Keratinocyte (primary cell): ENCODE measurements at regions not wholly inside any gene's neighbourhood (a gene's known extent, or its start where the extent isn't known, plus 50 kb on each side); places are given as distances from the start of the nearest gene placed in this dataset.

ENCODE experiments used
- DNase-seq: peaks from one replicate; pipeline ENCODE4 v3.0.0-alpha.2; 2011; ENCODE audit warnings: low read depth, missing footprints, low spot score
- FAIRE-seq: peaks from 2 replicates; lab custom pipeline; 2011; peaks lifted over from hg19 to GRCh38; lab: Jason Lieb, UNC
- H2AFZ ChIP-seq: 2 replicates; pipeline ENCODE4 v1.6.0; 2012; ENCODE audit warnings: low read length, control low read depth, inconsistent platforms; ENCODE audit not compliant: control insufficient read depth
- H3K27ac ChIP-seq: 2 replicates; pipeline ENCODE4 v1.5.1; 2011; ENCODE audit warnings: low read length; ENCODE audit not compliant: control insufficient read depth, insufficient read depth
- H3K27me3 ChIP-seq: 3 replicates; pipeline ENCODE4 v1.6.0; 2011; ENCODE audit warnings: low read length; ENCODE audit not compliant: control insufficient read depth, insufficient read depth; ENCODE audit errors: extremely low read depth
- H3K36me3 ChIP-seq, 2 experiments: 2 replicates in 1 of 2; 3 replicates in 1 of 2; pipeline ENCODE4 v1.5.1; 2011; ENCODE audit warnings: low read length in 2 of 2, mild to moderate bottlenecking in 1 of 2; ENCODE audit not compliant: control insufficient read depth in 2 of 2, insufficient read depth in 2 of 2; ENCODE audit errors: extremely low read depth in 1 of 2
- H3K4me1 ChIP-seq: 3 replicates; pipeline ENCODE4 v1.5.1; 2011; ENCODE audit warnings: low read length; ENCODE audit not compliant: control insufficient read depth, insufficient read depth; ENCODE audit errors: extremely low read depth
- H3K4me2 ChIP-seq: 3 replicates; pipeline ENCODE4 v1.6.0; 2011; ENCODE audit warnings: low read depth, low read length; ENCODE audit not compliant: control insufficient read depth, insufficient read depth; ENCODE audit errors: extremely low read depth
- H3K4me3 ChIP-seq, 3 experiments: fragments of 200-600 bp in 1 of 3; sonication (generic) in 1 of 3; 2 replicates in 2 of 3; 3 replicates in 1 of 3; pipeline ENCODE4 v1.5.1; 2011 to 2016; ENCODE audit warnings: low read length in 3 of 3, mild to moderate bottlenecking in 3 of 3, control low read depth in 2 of 3, inconsistent platforms in 1 of 3, low read depth in 1 of 3, mixed read lengths in 1 of 3, mixed run types in 1 of 3, moderate library complexity in 1 of 3; ENCODE audit not compliant: control insufficient read depth in 2 of 3, insufficient read depth in 2 of 3; ENCODE audit errors: extremely low read depth in 1 of 3
- H3K79me2 ChIP-seq: 2 replicates; pipeline ENCODE4 v1.6.0; 2012; ENCODE audit warnings: low read length; ENCODE audit not compliant: control insufficient read depth, insufficient read depth
- H3K9ac ChIP-seq: 3 replicates; pipeline ENCODE4 v1.6.0; 2011; ENCODE audit warnings: low read length; ENCODE audit not compliant: control insufficient read depth, insufficient read depth; ENCODE audit errors: extremely low read depth
- H3K9me1 ChIP-seq: 3 replicates; pipeline ENCODE4 v1.6.0; 2011; ENCODE audit warnings: low read length; ENCODE audit not compliant: control insufficient read depth, insufficient read depth; ENCODE audit errors: extremely low read depth
- H3K9me3 ChIP-seq: 2 replicates; pipeline ENCODE4 v1.5.1; 2012; ENCODE audit warnings: low read depth, low read length; ENCODE audit not compliant: control insufficient read depth
- H4K20me1 ChIP-seq: 3 replicates; pipeline ENCODE4 v1.6.0; 2011; ENCODE audit warnings: low read length; ENCODE audit not compliant: control insufficient read depth, insufficient read depth; ENCODE audit errors: extremely low read depth
- CTCF ChIP-seq, 3 experiments: IDR thresholded peaks in 1 of 3; conservative IDR thresholded peaks in 1 of 3; optimal IDR thresholded peaks in 1 of 3; 2 replicates in 2 of 3; 3 replicates in 1 of 3; pipeline versions ENCODE3 to v1.5.1; 2011; ENCODE audit warnings: low read length in 3 of 3, mild to moderate bottlenecking in 3 of 3, moderate library complexity in 2 of 3, control low read depth in 1 of 3, inconsistent platforms in 1 of 3; ENCODE audit not compliant: insufficient read depth in 2 of 3; ENCODE audit errors: extremely low read depth in 1 of 3
- EZH2 ChIP-seq: IDR thresholded peaks from one replicate; pipeline ENCODE4 v1.6.1; 2012; ENCODE audit warnings: inconsistent platforms, mild to moderate bottlenecking, low read length, moderate library complexity
- dilution Hi-C: fragments of 300-500 bp; cut with MboI; formaldehyde crosslinking; loops from one replicate; pipeline ENCODE4 v1.7.0; 2020; ENCODE audit warnings: low sequenced_read_pairs; ENCODE audit not compliant: extremely low pct_ligation_motif_present

- H3K9me3 ChIP-seq: no peaks in the 10 kb centered on the region
- dilution Hi-C loops: no loop called here
- no peaks in the 10 kb centered on the region for H3K36me3 ChIP-seq
- no peaks in the 10 kb centered on the region for H4K20me1 ChIP-seq
- no peak overlapping the region for H3K9ac ChIP-seq
- H3K4me2 ChIP-seq: no peak overlapping the region
- no peaks in the 10 kb centered on the region for H3K4me1 ChIP-seq
- FAIRE-seq (no peak), DNase-seq (no peak)
- no peaks in the 10 kb centered on the region for H3K9me1 ChIP-seq
- TF ChIP-seq CTCF (optimal IDR thresholded peaks at IDR 0.05 in 1 of 3, IDR thresholded peaks at IDR 0.05 in 1 of 3, conservative IDR thresholded peaks at IDR 0.05 in 1 of 3; ENCODE audit: extremely low read depth in 1 of 3, insufficient read depth in 2 of 3, low read length in 3 of 3) (no peak), EZH2 (no peak)
- no peak overlapping the region for H3K27ac ChIP-seq
- no peak overlapping the region for H3K4me3 ChIP-seq
- no peaks in the 10 kb centered on the region for H3K27me3 ChIP-seq
- H3K79me2 ChIP-seq: no peaks in the 10 kb centered on the region
- H2AFZ ChIP-seq: no peak overlapping the region
Observed at GRCh38 chr12:111224186-111225066, 144.5 kb downstream of the PHETA1 start.

GRCh38 chr12:111222523-111222922, 146.4 kb downstream of the PHETA1 start:
- Histone ChIP-seq H3K36me3 (no peaks in the 10 kb centered on the region), H2AFZ (no peak overlapping the region), H3K27ac (no peak overlapping the region), H3K27me3 (no peaks in the 10 kb centered on the region), H3K4me1 (no peaks in the 10 kb centered on the region), H3K9ac (no peak overlapping the region), H3K4me3 (no peak overlapping the region), H3K4me2 (no peak overlapping the region), H3K9me3 (no peaks in the 10 kb centered on the region), H3K9me1 (no peaks in the 10 kb centered on the region), H4K20me1 (no peaks in the 10 kb centered on the region), H3K79me2 (no peaks in the 10 kb centered on the region)
- TF ChIP-seq CTCF (optimal IDR thresholded peaks at IDR 0.05 in 1 of 3, IDR thresholded peaks at IDR 0.05 in 1 of 3, conservative IDR thresholded peaks at IDR 0.05 in 1 of 3; ENCODE audit: extremely low read depth in 1 of 3, insufficient read depth in 2 of 3, low read length in 3 of 3): no peak
- no peak for TF ChIP-seq EZH2
- no peak for FAIRE-seq
- DNase-seq: no peak
- dilution Hi-C loops: no loop called here
